GM18505 (cell line): ENCODE measurements at regions not wholly inside any gene's neighbourhood (a gene's known extent, or its start where the extent isn't known, plus 50 kb on each side); places are given as distances from the start of the nearest gene placed in this dataset.

Experiments
- ATAC-seq: cut with Tn5 transposase; IDR thresholded peaks from one replicate; pipeline ENCODE4 v1.9.1; 2021; ENCODE audit not compliant: unreplicated experiment
- POLR2A ChIP-seq: IDR thresholded peaks from 4 replicates; pipeline ENCODE4 v1.6.1; 2011; ENCODE audit warnings: borderline replicate concordance; ENCODE audit not compliant: insufficient read depth, insufficient read length; ENCODE audit errors: extremely low read depth

DNA sequence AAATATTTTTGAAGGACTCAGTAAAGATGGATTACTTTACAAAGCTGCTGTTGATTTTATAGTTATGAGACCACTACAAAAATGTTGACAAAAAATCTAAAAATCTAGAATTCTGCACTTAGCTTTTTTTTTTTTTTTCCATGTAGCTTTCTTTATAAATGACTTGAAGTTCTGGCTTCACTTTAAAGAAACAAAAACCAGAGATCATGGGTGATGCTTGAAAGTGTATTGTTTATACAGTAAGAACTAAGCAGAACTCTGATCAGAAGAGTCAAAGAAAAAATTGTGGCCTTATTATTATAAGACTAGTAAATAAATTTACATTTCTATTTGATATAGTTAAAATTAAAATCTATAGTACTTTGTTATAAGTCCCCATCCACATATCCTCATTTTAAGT, 301.7 kb downstream of the BLID start:
- TF ChIP-seq POLR2A, result no peak
- ATAC-seq, result no peak

GRCh38 chr11:121810291-121810690, 305.7 kb downstream of the BLID start:
- TF ChIP-seq POLR2A, result no peak
- ATAC-seq, result no peak

DNA sequence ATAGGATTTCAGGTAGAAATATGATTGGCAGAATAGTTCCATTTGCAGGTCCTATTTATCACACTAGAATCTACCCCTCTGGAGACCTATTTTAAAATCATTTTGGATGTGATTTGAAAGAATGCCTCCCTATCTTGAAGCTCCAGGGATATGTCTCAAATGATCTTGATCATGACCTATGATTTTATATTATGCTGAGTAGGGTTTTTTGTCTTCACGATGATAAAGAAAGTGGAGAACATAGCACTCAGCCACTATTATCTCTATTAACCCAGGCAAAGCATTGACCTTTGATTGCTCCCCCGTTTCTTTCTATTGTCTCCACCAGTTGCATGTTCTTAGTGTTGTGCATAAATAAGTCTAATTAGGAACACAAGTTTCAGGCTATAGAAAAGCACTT, 307.9 kb downstream of the BLID start:
- no peak for ATAC-seq
- TF ChIP-seq POLR2A, result no peak

DNA sequence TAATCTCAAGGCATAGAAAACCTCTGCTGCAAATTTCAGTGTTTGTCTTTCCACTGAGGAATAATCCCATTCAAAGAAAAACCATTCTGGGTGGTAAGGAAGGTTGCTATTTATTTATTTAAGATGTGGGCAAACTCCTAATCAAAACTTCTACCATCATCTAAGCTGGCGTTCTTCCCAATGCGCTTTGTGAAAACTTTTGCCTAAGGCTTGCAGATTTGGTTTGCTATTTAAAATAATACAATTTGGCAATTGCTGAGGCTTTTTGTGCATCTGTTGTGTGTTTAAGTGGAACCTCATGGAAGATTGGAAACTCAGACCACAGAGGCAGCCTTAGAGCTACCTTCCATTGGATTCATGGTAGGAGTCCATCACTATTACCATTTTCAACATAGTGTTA, 309.0 kb downstream of the BLID start:
- no peak for TF ChIP-seq POLR2A
- ATAC-seq, result no peak

- TF ChIP-seq POLR2A, result no peak
- ATAC-seq, result no peak
These were observed 313.5 kb downstream of the BLID start for GRCh38 chr11:121802542-121802941.

DNA sequence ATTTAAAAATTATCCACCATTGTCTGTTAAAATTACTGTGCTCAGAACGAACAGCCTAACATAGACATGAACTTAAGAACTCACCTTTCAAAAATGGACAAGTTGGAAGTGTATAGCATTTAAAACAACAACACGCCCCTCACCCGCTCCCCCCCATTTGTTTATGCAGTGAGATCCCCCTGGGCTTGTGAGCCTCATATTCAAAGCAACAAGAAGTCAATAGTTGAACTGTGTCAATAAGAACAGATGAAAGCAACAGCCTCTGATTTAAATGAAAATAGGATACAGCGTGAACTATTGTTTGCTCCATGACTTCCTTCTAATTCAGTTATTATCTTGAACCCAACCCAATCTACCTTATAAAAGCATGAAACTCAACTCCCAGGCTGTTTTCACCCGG, 314.2 kb downstream of the BLID start:
- no peak for ATAC-seq

DNA sequence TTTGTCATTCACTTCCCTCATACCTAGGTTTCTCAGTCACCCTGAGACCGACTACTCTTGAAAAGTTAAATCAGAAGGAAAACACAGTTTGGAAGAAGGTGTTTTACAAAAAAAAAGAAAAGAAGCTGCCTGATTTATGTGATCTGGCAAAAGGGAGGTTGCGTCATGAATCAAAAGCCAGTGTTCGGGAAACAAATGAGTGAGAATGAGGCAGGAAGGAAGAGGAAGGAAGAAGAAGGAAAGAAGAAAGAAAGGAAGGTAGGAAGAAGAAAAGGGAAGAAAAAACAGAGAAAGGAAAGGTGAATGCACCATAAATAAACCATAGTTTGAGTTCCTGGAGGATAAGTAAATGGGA, 314.6 kb downstream of the BLID start:
- TF ChIP-seq POLR2A, result no peak
- no peak for ATAC-seq

More for the DNA sequence above, 314.2 kb downstream of the BLID start:
- no peak for TF ChIP-seq POLR2A

- no peak for ATAC-seq
- TF ChIP-seq POLR2A, result no peak
These were observed 315.2 kb downstream of the BLID start for GRCh38 chr11:121800731-121801393.

- no peak for ATAC-seq
- TF ChIP-seq POLR2A, result no peak
These were observed 315.8 kb downstream of the BLID start for GRCh38 chr11:121800240-121800639.

- no peak for TF ChIP-seq POLR2A
- no peak for ATAC-seq
These were observed 318.5 kb downstream of the BLID start for GRCh38 chr11:121797496-121797895.

DNA sequence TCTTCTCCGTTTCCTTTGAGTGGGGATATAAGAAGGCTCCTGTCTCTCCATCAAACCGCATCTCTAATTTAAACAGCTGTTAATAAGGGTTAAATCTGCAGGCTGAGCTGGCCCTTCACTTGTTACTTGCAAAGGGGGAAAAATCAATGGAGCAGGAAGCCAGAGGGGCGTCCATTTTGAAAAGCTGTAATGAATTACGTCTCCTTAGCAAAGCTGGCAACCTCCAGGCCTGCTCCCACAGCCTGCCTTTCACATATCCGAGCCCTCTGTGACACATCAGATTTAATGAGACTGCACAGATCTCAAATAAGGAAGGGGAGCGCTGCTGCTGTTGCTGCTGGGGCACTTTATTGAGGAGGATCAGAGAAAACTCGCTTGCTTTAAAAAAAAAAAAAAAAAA, 320.8 kb downstream of the BLID start:
- no peak for TF ChIP-seq POLR2A
- no peak for ATAC-seq

GRCh38 chr11:121794671-121795141, 321.3 kb downstream of the BLID start:
- no peak for ATAC-seq
- TF ChIP-seq POLR2A, result no peak

DNA sequence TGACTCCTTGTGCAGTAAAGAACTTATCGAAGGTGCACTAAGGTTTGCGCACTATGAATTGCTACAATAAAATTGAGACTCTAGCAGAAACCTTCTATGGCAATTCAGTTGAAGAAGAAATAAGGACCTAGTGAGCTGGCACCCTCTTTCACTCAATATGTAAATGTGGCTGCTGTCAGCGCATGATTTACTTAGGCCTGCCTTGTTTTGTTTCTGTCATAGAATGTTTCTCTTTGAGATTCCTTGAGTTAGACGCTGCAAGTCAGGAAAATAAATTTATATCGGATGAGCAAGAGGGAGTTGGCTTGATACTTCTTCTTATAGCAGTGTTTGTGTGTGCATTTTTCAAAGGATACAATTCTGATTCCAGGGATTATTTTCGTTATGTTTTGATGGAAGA, 322.1 kb downstream of the BLID start:
- no peak for ATAC-seq
- TF ChIP-seq POLR2A, result no peak

DNA sequence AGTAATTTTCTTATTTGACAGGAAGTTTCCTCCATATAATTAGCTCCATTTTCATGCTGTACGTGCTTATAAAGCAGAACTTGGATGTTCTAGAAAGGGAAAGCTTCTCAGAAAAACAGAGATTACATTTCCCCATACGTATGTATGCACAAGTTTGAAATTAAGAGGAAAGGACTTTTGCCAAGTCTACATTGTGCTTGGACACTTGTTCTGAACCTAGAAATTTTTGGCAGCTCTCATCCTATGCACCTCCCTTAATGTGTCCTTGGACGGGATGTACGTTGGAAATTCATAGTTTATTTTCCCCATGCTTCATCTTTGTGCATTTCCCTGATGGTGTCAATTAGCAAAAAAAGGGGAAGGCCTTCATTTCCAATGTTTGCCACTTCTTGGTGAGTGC, 322.7 kb downstream of the BLID start:
- TF ChIP-seq POLR2A, result no peak

DNA sequence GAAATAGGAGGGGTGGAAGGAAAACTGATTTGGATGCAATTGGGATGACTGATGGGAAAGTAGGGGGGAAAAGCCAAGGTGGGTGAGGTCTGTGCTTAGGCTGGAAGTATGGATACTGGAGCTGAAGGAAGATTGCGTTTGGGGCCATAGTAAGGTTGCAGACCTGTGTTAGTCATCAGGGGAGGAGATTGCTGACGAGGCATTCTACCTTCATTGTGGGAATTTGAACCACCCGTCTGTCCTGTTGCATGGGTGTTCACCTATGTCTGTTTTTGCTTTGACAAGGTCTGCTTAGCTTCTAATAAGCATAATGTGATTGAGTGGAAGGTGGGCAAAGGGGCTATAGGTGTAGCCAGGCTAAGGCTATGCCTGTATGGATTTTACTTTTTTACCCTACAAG, 323.8 kb downstream of the BLID start:
- no peak for TF ChIP-seq POLR2A
- no peak for ATAC-seq

More for the DNA sequence above, 322.7 kb downstream of the BLID start:
- ATAC-seq, result no peak

DNA sequence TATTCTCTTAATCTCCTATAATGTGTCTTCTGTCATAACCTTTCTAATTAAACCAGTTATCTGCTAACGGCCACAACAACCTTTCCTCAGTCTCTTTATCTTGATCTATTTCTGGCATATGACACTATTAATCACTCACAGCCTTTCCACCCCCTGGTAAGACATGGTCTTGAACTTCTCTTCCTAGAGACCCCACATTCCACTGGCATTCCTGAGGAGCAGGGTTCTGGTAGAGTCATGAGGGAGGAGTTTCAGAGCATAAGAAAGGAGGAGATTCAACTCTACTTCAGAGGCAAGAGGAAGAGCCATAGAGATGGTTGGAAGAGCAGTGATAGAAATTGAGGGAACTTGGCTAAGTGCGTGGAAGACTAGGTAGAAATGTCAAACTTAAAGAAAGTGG, 325.6 kb downstream of the BLID start:
- TF ChIP-seq POLR2A, result no peak
- no peak for ATAC-seq

DNA sequence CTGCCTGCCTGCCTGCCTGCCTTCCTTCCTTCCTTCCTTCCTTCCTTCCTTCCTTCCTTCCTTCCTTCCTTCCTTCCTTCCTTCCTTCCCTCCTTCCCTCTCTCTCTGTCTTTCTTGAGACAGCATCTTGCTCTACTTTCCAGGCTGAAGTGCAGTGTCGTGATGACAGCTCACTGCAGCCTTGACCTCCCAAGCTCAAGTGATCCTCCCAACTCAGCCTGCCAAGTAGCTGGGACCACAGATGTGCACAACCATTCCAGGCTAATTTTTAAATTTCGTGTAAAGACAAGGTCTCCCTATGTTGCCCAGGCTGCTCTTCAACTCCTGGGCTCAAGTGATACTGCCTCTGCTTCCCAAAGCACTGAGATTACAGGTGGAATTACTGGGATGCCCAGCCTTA, 328.2 kb upstream of the SORL1-AS1 start:
- ATAC-seq, result no peak
- no peak for TF ChIP-seq POLR2A
